GM19452 (cell line): ENCODE measurements at regions not wholly inside any gene's neighbourhood (a gene's known extent, or its start where the extent isn't known, plus 50 kb on each side); places are given as distances from the start of the nearest gene placed in this dataset.
"Not testable (repeated sequence)": the region's sequence is repeated elsewhere in the genome, so short reads cannot be mapped to it uniquely, and the experiment has no call there.

ENCODE experiments used
- ATAC-seq: cut with Tn5 transposase; IDR thresholded peaks from one replicate; pipeline ENCODE4 v1.9.1; 2021; ENCODE audit not compliant: unreplicated experiment

DNA sequence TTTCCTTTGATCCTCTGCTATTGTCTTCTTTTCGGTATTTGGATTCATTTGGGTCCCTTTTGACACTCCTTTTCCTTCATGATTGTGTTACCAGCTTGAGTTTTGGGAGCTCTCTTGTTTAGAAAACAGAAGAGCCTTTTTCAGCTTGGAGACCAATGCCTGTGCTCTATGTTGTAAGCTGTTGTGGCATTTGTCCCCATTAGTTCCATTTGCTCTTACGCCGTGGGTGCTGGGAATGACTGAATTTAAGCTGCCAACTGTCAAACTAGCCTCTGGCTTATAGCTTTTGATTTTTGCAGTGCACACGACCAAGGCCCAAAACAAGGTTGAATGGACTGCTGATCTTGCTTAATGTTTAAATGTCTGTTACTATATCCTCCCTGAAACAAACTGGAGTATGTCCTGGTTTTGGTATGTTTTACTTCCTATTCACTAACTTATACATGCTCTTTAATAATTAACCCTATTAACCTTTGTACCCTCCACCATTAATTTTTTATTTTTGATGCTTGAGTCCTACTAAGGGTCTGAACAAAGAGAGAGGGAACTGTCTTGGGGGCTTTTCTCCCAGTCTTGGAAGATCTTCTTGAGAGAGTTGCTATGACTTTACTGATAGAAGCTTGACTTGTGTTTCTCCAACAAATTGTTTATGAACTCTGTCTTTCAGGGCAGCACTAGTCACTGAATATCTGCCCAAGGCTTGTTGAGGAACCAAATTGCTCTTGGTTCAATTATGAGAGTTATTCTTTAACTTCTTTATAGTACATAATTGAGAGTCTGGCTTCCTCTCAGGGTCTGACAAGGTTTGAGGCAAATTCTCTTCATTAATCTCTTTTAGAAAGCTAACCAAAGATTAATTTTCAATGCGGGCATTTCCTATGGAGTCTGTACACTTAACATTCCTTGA is 100.3 kb upstream of the SIRPG start:
- no peak for ATAC-seq

DNA sequence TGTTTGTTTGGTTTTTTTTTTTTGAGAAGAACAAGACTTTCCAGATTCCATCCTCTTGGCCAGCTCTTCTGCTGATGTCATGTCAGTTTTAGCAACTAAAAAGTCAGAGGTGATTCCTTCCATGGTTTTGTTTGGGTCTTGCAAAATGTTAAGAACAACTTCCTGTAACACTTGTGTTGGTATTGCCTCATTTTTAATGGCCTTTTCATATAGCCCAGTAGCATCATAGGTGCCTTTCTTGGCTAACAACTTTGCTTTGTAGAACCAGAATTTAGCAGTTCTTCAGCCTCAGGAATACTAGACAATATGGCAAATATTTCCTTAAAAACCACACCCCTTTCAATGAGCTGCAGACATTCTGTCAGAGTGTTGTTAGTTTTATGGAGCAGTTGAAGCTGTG is 99.5 kb upstream of the SIRPG start:
- ATAC-seq, result no peak

DNA sequence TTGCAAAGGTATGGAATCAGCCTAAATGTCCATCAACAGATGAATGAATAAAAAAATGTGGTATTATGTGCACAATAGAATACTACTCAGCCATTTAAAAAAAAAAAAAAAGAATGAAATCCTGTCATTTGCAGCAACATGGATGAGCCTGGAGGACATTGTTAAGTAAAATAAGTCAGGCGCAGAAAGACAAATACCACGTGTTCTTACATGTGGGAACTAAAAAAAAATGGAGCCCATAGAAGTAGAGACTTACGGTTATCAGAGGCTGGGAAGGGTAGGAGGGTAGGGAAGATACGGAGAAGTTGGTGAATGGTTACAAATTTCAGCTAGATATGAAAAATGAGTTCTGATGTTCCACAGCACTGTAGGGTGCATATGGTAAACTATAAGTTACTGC is 97.2 kb upstream of the SIRPG start:
- ATAC-seq, result no peak

DNA sequence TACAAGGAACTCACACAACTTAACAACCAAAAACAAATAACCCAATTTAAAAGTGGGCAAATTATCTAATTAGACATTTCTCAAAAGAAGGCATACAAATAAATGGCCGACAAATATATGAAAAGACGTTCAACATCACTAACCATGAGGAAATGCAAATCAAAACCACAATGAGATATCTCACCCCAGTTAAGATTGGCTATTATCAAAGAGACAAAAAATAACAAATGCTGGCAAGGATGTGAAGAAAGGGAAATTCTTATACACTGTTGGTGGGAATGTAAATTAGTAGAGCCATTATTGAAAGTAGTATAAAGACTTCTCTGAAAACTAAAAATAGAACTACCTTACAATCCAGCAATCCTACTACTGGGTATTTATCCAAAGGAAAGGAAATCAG is 96.7 kb upstream of the SIRPG start:
- no peak for ATAC-seq

DNA sequence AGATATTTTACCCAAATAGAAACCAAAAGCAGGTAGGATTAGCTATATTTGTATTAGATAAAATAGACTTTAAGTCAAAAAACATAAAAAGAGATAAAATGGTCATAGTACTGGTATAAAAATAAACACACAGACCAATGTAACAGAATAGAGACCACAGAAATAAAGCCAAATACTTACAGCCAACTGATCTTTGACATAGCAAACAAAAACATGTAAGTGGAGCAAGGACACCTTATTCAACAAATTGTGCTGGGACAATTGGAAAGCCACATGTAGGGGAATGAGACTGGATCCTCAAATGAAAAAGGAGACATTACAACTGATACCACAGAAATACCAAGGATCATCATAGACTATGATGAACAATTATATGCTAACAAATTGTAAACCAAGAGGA is 94.5 kb upstream of the SIRPG start:
- ATAC-seq, result no peak

DNA sequence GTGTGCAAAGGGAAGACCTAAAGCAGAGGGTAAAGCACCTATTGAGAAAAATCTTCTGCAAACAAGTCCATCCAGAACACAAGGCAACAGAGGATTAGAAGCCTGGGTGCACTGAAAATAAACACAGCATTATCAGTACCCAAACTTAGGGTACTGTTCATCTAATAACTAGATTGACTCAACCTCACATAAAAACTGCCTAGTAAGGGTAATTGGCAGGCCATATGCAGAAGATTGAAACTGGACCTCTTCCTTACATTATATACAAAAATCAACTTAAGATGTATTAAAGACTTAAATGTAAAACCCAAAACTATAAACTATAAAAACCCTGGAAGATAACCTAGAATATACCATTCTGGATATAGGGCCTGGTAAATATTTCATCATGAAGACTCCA is 91.2 kb upstream of the SIRPG start:
- ATAC-seq, result no peak

DNA sequence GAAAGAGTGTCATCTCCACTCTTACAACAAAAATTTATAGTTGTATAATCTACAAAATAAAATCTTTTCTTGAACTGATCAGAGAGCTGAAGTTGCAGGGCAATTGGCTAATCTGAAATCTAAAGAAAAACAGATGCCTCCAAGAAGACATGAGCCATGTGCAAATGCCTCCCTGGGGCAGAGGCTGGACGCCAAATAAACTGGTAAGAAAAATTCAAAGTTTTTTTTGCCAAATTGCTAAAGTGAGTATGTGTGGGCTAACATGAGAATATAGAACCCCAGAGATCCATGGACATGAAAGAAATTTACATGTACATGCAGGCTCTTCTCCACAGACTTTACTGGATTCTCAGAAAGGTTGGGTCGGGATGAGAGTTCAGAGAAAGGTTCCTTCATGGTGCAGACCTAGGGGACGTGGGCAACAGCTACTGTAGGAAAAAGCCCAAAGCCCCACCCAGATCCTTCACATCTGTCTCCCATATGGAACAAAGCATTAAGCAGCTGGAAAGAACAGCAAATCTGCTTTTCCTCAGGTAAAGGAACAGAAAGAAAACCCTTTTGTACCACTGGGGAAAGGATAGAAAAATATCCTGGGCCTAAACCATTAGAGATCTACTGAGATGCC is 90.5 kb upstream of the SIRPG start:
- ATAC-seq, result no peak

DNA sequence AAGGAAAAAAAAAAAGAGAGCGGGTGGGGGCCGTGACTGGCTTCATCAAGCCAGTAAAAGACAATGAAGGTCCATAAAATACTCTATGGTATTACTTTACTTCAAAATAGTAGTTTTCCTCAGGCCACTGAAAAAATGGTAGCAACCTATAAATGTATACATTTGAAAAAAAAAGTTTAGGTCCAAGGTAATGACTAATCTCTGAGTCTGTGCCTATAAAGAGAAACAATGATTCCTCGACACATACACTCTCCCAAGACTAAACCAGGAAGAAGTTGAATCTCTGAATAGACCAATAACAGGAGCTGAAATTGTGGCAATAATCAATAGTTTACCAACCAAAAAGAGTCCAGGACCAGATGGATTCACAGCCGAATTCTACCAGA is 84.5 kb upstream of the SIRPG start:
- ATAC-seq, result not testable (repeated sequence)

DNA sequence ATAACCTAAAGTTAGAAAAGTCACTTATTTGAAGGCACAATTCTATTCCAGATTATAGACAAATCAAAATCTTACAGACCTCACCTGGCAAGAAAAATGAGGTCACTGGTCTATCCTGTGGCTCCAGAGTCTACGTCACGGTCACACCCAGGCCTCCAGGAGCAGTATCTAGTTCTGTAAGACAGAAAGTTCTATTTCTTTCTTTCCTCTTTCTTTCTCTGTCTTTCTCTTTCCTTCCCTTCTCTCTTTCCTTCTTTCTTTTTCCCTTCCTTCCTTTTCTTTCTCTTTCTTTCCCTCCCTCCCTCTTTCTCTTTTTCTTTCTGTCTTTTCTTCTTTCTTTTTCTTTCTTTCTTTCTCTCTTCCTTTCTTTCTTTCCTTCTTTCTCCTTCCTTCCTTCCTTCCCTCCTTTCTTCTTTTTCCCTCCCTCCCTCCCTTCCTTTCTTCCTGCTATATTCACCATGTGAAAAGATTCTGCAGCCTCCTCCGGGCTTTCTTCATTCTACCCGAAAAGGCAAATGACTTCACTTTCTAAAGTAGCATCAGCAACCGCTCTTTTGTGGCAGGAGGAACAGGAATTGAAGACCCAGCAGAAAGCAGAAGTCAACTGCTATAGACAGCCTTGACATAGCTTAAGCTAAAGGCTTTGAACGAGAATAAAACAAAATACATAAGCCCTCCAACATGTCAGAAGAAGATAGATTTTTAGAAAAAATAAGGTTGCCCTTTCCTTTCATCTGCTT is 83.9 kb upstream of the SIRPG start:
- no peak for ATAC-seq

DNA sequence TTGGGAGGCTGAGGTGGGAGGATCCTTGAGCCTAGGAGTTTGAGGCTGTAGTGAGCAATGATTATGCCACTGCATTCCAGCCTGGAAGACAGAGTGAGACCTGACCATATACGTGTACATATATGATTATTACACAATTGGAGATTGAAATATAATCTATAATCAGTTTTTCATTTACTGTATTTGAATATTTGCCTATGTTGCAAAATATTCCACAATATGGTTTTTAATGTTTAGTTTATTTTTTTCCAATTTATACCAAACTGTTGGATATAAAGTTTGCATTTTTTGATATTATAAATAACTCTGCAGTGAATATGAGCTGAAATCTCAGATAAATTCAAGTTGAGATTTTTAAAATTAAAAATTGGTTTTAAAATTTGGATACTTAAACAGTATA is 79.6 kb upstream of the SIRPG start:
- ATAC-seq, result no peak

DNA sequence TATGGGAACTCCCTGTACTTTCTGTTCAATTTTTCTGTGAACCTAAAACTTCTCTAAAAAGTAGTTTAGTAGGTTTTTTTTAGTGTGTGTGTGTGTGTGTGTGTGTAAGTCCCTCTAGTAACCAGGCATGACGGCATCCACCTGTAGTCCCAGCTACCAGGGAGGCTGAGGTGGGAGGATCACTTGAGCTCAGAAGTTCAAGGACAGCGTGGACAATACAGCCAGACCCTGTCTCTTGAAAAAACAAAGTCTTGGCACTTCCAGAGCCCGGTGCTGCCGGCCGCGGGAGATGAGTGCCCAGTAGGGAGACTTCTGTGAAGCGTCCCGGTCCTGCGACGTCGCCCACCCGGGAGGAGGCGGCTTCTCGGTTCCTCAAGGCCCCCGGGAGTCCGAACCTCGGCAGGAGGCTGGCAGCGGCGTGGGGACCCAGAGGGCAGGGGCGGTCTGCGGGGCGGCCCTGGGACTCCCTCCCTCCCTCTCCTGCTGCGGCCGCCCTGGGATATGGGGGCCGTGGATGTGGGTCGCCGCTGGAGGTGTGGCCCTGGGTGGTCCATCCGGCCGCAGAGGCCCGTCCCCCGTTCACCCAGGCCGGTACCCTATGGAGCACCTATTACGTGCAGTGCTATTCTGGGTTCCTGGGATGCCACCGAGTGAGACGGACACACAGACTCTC is 78.0 kb upstream of the SIRPG start:
- no peak for ATAC-seq

DNA sequence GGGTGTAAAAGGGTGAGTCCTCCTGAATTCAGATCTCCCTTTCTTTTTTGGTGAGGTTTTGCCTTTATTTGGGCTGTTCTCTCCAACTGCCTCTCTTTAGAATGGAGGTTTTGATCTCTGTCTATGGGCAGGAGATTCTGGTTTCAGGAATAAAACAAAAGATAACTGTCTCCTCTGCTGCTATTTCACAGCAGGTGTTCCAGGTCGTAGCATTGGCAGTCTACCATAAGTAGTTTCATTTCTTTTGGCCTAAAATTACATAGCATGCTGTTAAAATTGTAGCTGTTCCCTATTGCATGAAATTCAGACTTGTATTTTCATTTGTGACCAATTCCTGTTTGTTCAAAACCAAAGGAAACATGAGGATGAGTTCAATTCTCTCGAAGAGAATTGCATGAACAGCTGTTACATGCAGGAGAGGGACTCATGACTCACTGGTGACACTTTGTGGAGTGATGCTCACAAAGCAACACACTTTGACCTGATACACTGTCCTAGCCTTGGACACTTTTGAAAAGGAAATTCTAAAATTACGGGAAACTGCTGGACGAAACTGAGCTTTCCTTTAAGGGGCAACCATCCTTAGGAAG is 76.8 kb upstream of the SIRPG start:
- ATAC-seq, result no peak

DNA sequence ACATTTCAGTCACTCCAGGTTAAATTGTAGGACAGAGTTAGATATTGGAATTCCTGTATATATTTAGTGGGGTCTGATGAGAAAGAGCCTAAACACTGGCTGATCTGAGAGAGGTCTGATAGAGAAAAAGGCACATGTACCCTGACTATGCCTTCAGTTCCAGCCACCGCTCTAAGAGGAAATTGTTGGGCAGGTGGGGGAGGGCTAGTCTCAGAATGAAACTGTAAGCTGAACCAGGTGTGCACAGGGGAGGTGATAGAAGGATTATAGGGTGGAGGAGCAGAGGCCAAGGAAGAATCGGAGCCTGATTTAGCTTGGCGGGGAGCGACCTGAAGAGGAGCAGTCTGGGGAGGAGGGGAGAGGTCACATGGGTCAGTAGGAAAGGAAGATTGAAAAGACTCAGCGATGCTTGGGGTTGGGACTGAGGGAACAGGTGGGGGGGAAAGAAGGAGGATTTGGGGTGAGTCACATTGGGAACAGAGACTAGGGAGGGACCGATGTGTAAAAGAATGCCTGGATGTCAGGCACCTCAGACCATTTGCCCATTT is 74.3 kb upstream of the SIRPG start:
- not testable (repeated sequence) for ATAC-seq

DNA sequence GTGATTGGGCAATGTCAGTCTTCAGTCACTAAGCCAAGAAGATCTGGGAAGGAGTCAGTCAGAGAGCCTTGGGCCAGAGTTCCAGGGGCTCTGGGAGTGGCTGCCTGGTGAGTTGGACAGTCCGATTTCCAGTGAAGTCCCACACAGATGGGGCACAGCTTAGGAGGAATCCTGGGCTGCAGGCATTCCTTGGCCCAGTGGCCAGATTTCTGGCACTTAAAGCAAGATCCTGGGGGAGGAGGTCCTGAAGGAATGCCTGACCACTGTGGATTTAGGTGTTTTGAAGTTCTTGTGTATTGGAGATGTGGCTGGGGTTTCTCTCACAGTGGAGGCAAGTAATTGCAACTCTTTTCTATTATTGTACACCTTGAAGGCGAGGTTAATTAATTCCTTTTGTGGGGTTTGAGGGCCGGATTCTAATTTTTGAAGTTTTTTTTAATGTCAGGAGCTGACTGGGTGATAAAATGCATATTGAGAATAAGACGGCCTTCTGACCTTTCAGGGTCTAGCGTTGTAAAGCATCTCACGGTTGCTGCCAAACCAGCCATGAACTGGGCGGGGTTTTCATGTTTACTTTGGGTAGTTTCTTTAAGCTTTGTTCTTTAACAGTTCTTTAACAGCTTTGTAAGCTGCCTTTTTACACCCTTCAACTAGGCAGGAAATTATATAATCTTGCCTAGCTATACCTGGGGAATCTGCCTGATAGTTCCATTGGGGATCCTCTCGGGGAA is 73.6 kb upstream of the SIRPG start:
- not testable (repeated sequence) for ATAC-seq

DNA sequence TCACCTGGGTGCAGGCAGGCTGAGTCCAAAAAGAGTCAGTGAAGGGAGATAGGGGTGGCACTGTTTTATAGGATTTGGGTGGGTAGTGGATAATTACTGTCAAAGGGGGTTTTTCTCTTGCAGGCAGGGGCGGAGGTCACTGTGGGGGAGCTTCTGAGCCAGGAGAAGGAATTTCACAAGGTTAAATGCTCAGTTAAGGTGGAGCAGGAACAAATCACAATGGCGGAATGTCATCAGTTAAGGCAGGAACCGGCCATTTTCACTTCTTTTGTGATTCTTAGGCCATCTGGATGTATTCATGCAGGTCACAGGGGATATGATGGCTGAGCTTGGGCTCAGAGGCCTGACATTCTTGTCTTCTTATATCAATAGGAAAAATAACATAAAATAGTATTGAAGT is 69.7 kb upstream of the SIRPG start:
- not testable (repeated sequence) for ATAC-seq

DNA sequence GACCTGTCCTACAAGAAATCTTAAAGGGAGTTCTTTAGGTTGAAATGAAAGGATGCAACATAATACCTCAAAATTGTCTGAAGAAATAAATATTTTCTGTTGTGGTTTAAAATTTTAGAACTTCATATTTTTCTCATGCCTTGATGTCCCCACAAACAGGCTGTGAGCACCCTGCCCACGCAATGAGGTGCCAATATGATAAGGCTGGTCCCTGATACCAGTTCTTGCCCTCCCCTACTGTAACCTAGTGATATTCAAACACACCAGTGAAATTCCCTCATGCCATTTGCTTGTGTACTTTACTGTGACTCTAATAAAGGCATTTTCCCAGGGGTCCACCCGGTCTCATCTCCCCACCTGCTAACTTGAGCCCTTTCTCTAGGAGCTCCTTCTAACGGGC is 67.3 kb upstream of the SIRPG start:
- ATAC-seq, result no peak

DNA sequence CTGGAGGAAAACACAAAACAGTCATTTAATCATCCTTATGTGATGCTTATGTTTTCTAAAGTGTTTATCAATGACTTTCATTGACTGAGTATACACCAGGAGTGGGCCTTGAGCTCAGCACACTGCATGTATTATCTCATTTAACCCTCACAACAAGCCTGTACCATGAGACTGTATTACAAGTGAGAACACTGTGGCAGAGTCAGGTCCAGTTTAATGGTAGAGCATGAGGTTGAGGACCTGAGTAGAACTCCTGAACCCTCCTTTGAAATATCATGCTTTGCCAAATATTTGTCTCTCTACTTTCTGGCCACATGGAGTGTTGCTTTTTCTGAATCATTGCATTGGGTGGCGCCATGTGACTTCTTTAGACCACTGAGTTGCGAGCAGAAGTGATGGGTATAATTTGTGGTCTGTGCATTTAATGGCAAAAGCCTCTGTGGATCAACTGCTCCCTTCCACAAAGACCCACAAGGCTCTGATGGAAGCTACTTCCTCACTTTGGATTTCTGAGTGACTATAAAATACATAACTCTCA is 65.0 kb upstream of the SIRPG start:
- no peak for ATAC-seq

DNA sequence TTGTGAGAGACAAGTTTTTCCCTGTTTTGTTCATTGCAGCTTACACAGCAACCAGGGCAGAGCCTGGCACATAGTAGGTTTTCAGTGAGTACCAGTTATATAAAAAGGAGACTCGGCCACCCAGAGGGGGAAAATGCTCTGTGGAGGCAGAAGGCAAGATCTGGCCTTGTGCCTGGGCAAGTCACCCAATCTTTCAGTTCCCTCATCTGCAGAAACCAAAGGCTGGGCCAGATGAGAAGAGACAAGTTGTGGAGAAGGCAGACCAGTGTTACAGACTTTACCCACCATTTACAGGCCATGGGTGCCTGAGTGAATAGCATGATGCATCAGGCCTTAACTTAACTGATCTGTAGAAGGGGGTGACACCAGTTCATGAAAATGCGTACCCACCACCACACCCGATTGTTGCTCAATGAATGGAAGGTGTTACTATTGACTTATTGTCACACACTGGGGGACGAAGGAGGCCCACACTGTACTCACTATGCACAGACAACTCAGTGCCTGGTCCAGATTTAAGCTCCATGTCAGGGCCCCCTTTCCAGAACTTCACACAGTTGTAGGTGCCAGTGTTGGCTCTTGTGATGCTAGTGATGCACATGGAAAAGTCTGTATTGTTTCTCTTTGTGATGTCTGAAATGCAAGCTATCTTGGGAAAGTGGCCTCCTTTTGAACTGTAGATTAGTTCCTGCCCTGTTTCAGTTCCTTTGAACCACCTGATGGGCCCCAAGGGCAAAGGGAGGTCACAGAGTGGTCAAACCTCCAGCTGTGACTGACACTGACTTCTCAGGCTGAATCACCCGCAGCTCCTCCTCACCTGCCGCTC is 64.3 kb upstream of the SIRPG start:
- no peak for ATAC-seq
